Neural cell (in vitro differentiated cells): ENCODE measurements at regions not wholly inside any gene's neighbourhood (a gene's known extent, or its start where the extent isn't known, plus 50 kb on each side); places are given as distances from the start of the nearest gene placed in this dataset.

Source experiments
- CTCF ChIP-seq: fragments of 450-650 bp; IDR thresholded peaks from 2 replicates; pipeline ENCODE4 v1.5.1; 2014; ENCODE audit warnings: antibody characterized with exemption, mild to moderate bottlenecking, moderate library complexity; ENCODE audit not compliant: poor library complexity, severe bottlenecking
- EP300 ChIP-seq: fragments of 450-650 bp; conservative IDR thresholded peaks from 2 replicates; pipeline ENCODE4 v1.6.1; 2014; ENCODE audit warnings: antibody characterized with exemption, mild to moderate bottlenecking, moderate library complexity; ENCODE audit not compliant: poor library complexity, severe bottlenecking
- POLR2AphosphoS5 ChIP-seq: IDR thresholded peaks from 2 replicates; pipeline ENCODE4 v1.6.1; 2012
- REST ChIP-seq: IDR thresholded peaks from 2 replicates; pipeline ENCODE4 v1.6.1; 2012; ENCODE audit warnings: borderline replicate concordance

GRCh38 chr4:62454535-62454934 lies 1254.4 kb downstream of the ADGRL3 start:
- TF ChIP-seq CTCF (no peak), POLR2AphosphoS5 (no peak), EP300 (no peak), REST (no peak)
